K562 (cell line): ENCODE measurements at regions not wholly inside any gene's neighbourhood (a gene's known extent, or its start where the extent isn't known, plus 50 kb on each side); places are given as distances from the start of the nearest gene placed in this dataset.

ENCODE experiments used
- BRCA1 ChIP-seq, 2 experiments: fragments of 450-650 bp in 1 of 2; sonication (generic) in 1 of 2; formaldehyde crosslinking in 1 of 2; IDR thresholded peaks; 2 replicates each; pipeline versions ENCODE4 v1.5.0 to v1.6.1; 2017 to 2020; ENCODE audit warnings: mild to moderate bottlenecking in 1 of 2, missing genetic modification reagents in 1 of 2
- CBFB ChIP-seq: sonication (generic); formaldehyde crosslinking; IDR thresholded peaks from 2 replicates; pipeline ENCODE4 v1.4.0; 2020; ENCODE audit warnings: mild to moderate bottlenecking, missing genetic modification reagents
- KAT7 ChIP-seq: sonication (generic); formaldehyde crosslinking; IDR thresholded peaks from 2 replicates; pipeline ENCODE4 v1.8.0; 2022; ENCODE audit warnings: missing genetic modification reagents, mild to moderate bottlenecking, borderline replicate concordance
- KLF16 ChIP-seq: IDR thresholded peaks from 2 replicates; pipeline ENCODE4 v1.6.1; 2016; ENCODE audit warnings: antibody characterized with exemption
- MAFK ChIP-seq: IDR thresholded peaks from 2 replicates; pipeline ENCODE4 v1.6.1; 2011; ENCODE audit warnings: low read length, improper control_type of control experiment
- NFYB ChIP-seq: IDR thresholded peaks from 2 replicates; pipeline ENCODE4 v1.6.1; 2011; ENCODE audit warnings: mild to moderate bottlenecking, moderate library complexity; ENCODE audit not compliant: insufficient read length; ENCODE audit errors: extremely low read depth
- NRF1 ChIP-seq, 2 experiments: fragments of 450-650 bp; IDR thresholded peaks in 1 of 2; conservative IDR thresholded peaks in 1 of 2; 2 replicates each; pipeline ENCODE4 v1.6.1; 2014; ENCODE audit warnings: mild to moderate bottlenecking in 2 of 2
- POLR2AphosphoS5 ChIP-seq: IDR thresholded peaks from 2 replicates; pipeline ENCODE4 v1.6.1; 2011; ENCODE audit warnings: mild to moderate bottlenecking, low read depth, low read length, moderate library complexity; ENCODE audit not compliant: control insufficient read depth, insufficient read depth
- TFAM ChIP-seq: fragments of 250-450 bp; sonication (Bioruptor Pico); conservative IDR thresholded peaks from 2 replicates; pipeline ENCODE4 v1.5.0; 2021; ENCODE audit warnings: mild to moderate bottlenecking, moderate library complexity

DNA sequence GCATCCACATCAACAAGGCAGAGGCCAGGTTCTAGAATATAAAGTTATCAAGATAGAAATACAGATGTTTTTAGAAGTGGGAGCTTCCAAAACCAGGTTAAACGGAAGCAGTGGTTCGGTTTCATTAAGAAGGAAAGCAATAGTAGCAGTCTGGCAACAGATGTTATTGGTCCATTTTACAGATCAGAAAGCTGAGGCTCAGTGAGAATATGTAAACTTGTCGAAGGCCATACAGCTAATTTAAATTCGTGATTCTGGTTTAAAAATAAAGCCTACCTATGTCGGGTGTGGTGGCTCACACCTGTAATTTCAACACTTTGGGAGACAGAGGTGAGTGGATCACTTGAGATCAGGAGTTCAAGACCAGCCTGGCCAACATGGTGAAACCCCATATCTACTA, 160.6 kb downstream of the ARRDC3 start:
- TF ChIP-seq NRF1 (conservative IDR thresholded peaks at IDR 0.05 in 1 of 2, IDR thresholded peaks at IDR 0.05 in 1 of 2) (no peak), MAFK (no peak), CBFB (CRISPR knock-in tag) (no peak), NFYB (no peak), KAT7 (no peak), POLR2AphosphoS5 (no peak), KLF16 (no peak), TFAM (no peak), BRCA1 (IDR thresholded peaks at IDR 0.05) (no peak), BRCA1 (CRISPR knock-in tag; IDR thresholded peaks at IDR 0.05) (no peak)
